A673 (cell line): ENCODE measurements at regions not wholly inside any gene's neighbourhood (a gene's known extent, or its start where the extent isn't known, plus 50 kb on each side); places are given as distances from the start of the nearest gene placed in this dataset.

Experiments used
- EZH2 ChIP-seq: fragments of 200-600 bp; sonication (generic); IDR thresholded peaks from 2 replicates; pipeline ENCODE4 v1.6.1; 2017; ENCODE audit warnings: borderline replicate concordance, low read depth, mild to moderate bottlenecking, mixed read lengths, antibody characterized with exemption, low read length; ENCODE audit not compliant: poor library complexity, severe bottlenecking
- TF ChIP-seq, protein P1 (sequence below): fragments of 300-800, 200-600 bp; sonication (generic); conservative IDR thresholded peaks from 2 replicates; pipeline ENCODE4 v1.5.1; 2017; ENCODE audit warnings: low read depth, mild to moderate bottlenecking, antibody characterized with exemption, low read length, moderate library complexity, mixed read lengths

GRCh38 chr9:107976767-107977166 is 487.2 kb upstream of the KLF4 start:
- TF ChIP-seq EZH2, result no peak
- TF ChIP-seq, protein P1, sequence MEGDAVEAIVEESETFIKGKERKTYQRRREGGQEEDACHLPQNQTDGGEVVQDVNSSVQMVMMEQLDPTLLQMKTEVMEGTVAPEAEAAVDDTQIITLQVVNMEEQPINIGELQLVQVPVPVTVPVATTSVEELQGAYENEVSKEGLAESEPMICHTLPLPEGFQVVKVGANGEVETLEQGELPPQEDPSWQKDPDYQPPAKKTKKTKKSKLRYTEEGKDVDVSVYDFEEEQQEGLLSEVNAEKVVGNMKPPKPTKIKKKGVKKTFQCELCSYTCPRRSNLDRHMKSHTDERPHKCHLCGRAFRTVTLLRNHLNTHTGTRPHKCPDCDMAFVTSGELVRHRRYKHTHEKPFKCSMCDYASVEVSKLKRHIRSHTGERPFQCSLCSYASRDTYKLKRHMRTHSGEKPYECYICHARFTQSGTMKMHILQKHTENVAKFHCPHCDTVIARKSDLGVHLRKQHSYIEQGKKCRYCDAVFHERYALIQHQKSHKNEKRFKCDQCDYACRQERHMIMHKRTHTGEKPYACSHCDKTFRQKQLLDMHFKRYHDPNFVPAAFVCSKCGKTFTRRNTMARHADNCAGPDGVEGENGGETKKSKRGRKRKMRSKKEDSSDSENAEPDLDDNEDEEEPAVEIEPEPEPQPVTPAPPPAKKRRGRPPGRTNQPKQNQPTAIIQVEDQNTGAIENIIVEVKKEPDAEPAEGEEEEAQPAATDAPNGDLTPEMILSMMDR, result no peak
